Smooth muscle cell (in vitro differentiated cells): ENCODE measurements at regions not wholly inside any gene's neighbourhood (a gene's known extent, or its start where the extent isn't known, plus 50 kb on each side); places are given as distances from the start of the nearest gene placed in this dataset.

ENCODE experiments used
- DNase-seq: peaks from one replicate; lab custom pipeline; 2025; ENCODE audit not compliant: unreplicated experiment; lab: John Stamatoyannopoulos, UW
- H2AFZ ChIP-seq: fragments of 200-600 bp; sonication (generic); 2 replicates; pipeline ENCODE4 v1.6.0; 2016; ENCODE audit warnings: antibody characterized with exemption, low read depth, mild to moderate bottlenecking
- H3F3A ChIP-seq: fragments of 200-600 bp; sonication (generic); 2 replicates; pipeline ENCODE4 v1.6.0; 2017; ENCODE audit warnings: antibody characterized with exemption, low read depth
- H3K27ac ChIP-seq: fragments of 200-600 bp; sonication (generic); 2 replicates; pipeline ENCODE4 v1.5.1; 2016; ENCODE audit warnings: low read depth, mild to moderate bottlenecking
- H3K27me3 ChIP-seq: fragments of 200-600 bp; sonication (generic); 2 replicates; pipeline ENCODE4 v1.6.1; 2016; ENCODE audit warnings: low read depth, mild to moderate bottlenecking
- H3K36me3 ChIP-seq: fragments of 200-600 bp; sonication (generic); 2 replicates; pipeline ENCODE4 v1.5.1; 2016; ENCODE audit warnings: low read depth
- H3K4me1 ChIP-seq: fragments of 200-600 bp; sonication (generic); 2 replicates; pipeline ENCODE4 v1.5.1; 2016; ENCODE audit warnings: low read depth
- H3K4me2 ChIP-seq: fragments of 200-600 bp; sonication (generic); 2 replicates; pipeline ENCODE4 v1.6.0; 2016; ENCODE audit warnings: mild to moderate bottlenecking
- H3K4me3 ChIP-seq: fragments of 200-600 bp; sonication (generic); 2 replicates; pipeline ENCODE4 v1.5.1; 2016; ENCODE audit warnings: mild to moderate bottlenecking
- H3K79me2 ChIP-seq: fragments of 200-600 bp; sonication (generic); 2 replicates; pipeline ENCODE4 v1.6.0; 2016; ENCODE audit warnings: low read depth, mild to moderate bottlenecking
- H3K9ac ChIP-seq: fragments of 200-600 bp; sonication (generic); 2 replicates; pipeline ENCODE4 v1.6.0; 2016; ENCODE audit warnings: low read depth
- H3K9me3 ChIP-seq: fragments of 200-600 bp; sonication (generic); replicated peaks from 2 replicates; pipeline ENCODE4 v1.5.1; 2016; ENCODE audit warnings: low read depth
- H4K20me1 ChIP-seq: fragments of 200-600 bp; sonication (generic); 2 replicates; pipeline ENCODE4 v1.6.0; 2016; ENCODE audit warnings: low read depth
- WGBS: methylation state at CpG from one replicate; pipeline ENCODE4 v1.1.7; 2016; ENCODE audit warnings: low lambda C conversion rate; 5-methylcytosine and 5-hydroxymethylcytosine counted together
- TF ChIP-seq, protein P1 (sequence below): fragments of 200-600 bp; sonication (generic); IDR thresholded peaks from 2 replicates; pipeline ENCODE4 v1.5.1; 2017; ENCODE audit warnings: borderline replicate concordance, mild to moderate bottlenecking, antibody characterized with exemption; ENCODE audit not compliant: insufficient read depth, poor library complexity, severe bottlenecking

- Histone ChIP-seq H3K27me3 (no peaks in the 10 kb centered on the region), H2AFZ (no peak overlapping the region), H3K4me1 (peaks cover 7% of the 10 kb centered on the region), H3K9ac (no peak overlapping the region), H3K4me2 (peak overlapping the region; percentile 68), H4K20me1 (no peaks in the 10 kb centered on the region), H3K36me3 (no peaks in the 10 kb centered on the region), H3K27ac (peak overlapping the region; percentile 90), H3K79me2 (peaks cover 68% of the 10 kb centered on the region), H3K4me3 (no peak overlapping the region), H3K9me3 (no peaks in the 10 kb centered on the region), H3F3A (peaks cover 8% of the 10 kb centered on the region)
- TF ChIP-seq, protein P1, sequence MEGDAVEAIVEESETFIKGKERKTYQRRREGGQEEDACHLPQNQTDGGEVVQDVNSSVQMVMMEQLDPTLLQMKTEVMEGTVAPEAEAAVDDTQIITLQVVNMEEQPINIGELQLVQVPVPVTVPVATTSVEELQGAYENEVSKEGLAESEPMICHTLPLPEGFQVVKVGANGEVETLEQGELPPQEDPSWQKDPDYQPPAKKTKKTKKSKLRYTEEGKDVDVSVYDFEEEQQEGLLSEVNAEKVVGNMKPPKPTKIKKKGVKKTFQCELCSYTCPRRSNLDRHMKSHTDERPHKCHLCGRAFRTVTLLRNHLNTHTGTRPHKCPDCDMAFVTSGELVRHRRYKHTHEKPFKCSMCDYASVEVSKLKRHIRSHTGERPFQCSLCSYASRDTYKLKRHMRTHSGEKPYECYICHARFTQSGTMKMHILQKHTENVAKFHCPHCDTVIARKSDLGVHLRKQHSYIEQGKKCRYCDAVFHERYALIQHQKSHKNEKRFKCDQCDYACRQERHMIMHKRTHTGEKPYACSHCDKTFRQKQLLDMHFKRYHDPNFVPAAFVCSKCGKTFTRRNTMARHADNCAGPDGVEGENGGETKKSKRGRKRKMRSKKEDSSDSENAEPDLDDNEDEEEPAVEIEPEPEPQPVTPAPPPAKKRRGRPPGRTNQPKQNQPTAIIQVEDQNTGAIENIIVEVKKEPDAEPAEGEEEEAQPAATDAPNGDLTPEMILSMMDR: no peak
- no peak for DNase-seq
- 83% methylated on average over 3 of the region's 3 CpGs for WGBS
Observed at GRCh38 chr12:94862421-94862820, 141.1 kb downstream of the NDUFA12 start.

GRCh38 chr12:94856324-94856723 is 147.2 kb downstream of the NDUFA12 start:
- Histone ChIP-seq H3K4me3 (no peak overlapping the region), H3K4me2 (no peak overlapping the region), H3K79me2 (peaks cover 66% of the 10 kb centered on the region), H3K27me3 (no peaks in the 10 kb centered on the region), H3F3A (no peaks in the 10 kb centered on the region), H3K4me1 (no peaks in the 10 kb centered on the region), H3K36me3 (no peaks in the 10 kb centered on the region), H2AFZ (no peak overlapping the region), H3K27ac (no peak overlapping the region), H3K9ac (no peak overlapping the region), H3K9me3 (no peaks in the 10 kb centered on the region), H4K20me1 (no peaks in the 10 kb centered on the region)
- no peak for DNase-seq
- WGBS: 89% methylated on average over 2 of the region's 2 CpGs
- TF ChIP-seq, protein P1: no peak

DNA sequence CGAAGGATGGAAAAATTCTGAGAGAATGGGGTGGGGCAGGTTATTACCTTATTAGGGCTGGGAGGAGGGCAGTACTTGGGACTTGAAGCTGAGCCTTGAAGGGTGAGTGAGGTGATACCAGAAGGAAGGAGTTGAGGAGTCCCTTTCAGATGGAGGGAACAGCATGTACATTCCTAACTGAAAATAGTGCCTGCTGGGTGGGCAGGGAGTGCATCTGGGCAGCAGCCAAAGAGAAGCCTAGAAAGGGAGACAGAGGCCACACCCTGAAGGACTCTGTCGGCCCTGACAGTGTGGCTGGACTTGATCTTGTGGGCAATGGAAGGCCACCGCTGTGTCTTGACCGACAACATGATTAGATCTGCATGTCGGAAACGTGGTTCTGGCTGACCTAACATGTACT is 147.6 kb downstream of the NDUFA12 start:
- H3K27ac ChIP-seq: no peak overlapping the region
- H3F3A ChIP-seq: no peaks in the 10 kb centered on the region
- H3K36me3 ChIP-seq: no peaks in the 10 kb centered on the region
- DNase-seq: no peak
- H3K4me3 ChIP-seq: no peak overlapping the region
- 80% methylated on average over 6 of the region's 6 CpGs for WGBS
- no peaks in the 10 kb centered on the region for H4K20me1 ChIP-seq
- no peak overlapping the region for H3K4me2 ChIP-seq
- H3K27me3 ChIP-seq: no peaks in the 10 kb centered on the region
- H3K4me1 ChIP-seq: no peaks in the 10 kb centered on the region
- no peak overlapping the region for H3K9ac ChIP-seq
- H3K9me3 ChIP-seq: no peaks in the 10 kb centered on the region
- peaks cover 66% of the 10 kb centered on the region for H3K79me2 ChIP-seq
- TF ChIP-seq, protein P1: no peak
- H2AFZ ChIP-seq: no peak overlapping the region

- Histone ChIP-seq H3K36me3 (no peaks in the 10 kb centered on the region), H3F3A (no peaks in the 10 kb centered on the region), H3K27ac (no peak overlapping the region), H3K9me3 (no peaks in the 10 kb centered on the region), H3K27me3 (no peaks in the 10 kb centered on the region), H3K79me2 (peaks cover 47% of the 10 kb centered on the region), H3K4me2 (no peak overlapping the region), H3K4me1 (no peaks in the 10 kb centered on the region), H4K20me1 (no peaks in the 10 kb centered on the region), H3K9ac (no peak overlapping the region), H2AFZ (no peak overlapping the region), H3K4me3 (no peak overlapping the region)
- WGBS: 81% methylated on average over 2 of the region's 2 CpGs
- TF ChIP-seq, protein P1: no peak
- no peak for DNase-seq
Observed at GRCh38 chr12:94851396-94852028, 152.0 kb downstream of the NDUFA12 start.
